CD1c-positive myeloid dendritic cell (primary cell): ENCODE measurements at regions not wholly inside any gene's neighbourhood (a gene's known extent, or its start where the extent isn't known, plus 50 kb on each side); places are given as distances from the start of the nearest gene placed in this dataset.

Experiments used
- DNase-seq: peaks from one replicate; pipeline ENCODE4 v3.0.0-alpha.2; 2016; ENCODE audit errors: extremely low spot score

DNA sequence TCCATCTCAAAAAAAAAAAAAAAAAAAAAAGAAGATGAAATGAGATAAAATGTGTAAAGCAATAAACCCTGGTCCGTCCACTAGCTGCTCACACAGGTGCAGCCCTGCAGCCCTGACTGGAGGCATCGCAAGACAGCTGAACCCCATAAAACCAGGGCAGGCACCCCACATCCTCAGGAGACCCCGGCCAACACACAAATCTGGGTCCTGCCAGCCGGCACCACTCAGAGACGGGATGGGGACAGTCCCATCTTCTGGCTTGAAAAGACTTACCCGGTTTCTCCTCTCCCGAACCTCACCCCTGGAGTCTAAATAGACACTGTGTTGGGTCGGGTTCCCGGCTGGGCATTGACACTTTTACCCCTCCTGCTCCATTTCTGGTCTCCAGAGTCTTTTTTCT is 52.7 kb upstream of the TNRC6C start:
- DNase-seq = no peak

DNA sequence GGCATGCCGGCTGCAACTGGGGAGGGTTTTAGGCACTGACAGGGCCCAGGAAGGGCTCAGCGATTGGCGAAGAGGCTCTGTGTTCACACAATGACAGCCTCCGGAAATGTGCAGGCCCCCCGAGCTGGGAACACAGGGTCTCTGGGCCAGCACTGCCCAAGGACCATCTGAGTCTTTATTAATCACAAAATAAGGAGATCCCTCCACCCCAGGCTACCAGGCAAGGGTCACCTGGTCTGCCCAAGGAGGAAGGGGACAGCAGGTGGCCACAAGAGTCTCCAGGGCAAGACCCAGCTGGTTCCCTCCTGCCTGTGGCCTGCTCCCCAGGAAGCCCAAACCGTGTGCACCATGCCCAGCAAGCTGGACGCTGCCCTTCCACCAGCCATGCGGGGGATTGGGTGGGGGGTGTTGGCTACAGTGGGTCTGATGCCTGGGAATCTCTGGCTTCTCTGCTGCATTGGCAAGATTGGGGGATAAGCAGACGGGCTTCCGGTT is 52.1 kb upstream of the TNRC6C start:
- no peak for DNase-seq

DNA sequence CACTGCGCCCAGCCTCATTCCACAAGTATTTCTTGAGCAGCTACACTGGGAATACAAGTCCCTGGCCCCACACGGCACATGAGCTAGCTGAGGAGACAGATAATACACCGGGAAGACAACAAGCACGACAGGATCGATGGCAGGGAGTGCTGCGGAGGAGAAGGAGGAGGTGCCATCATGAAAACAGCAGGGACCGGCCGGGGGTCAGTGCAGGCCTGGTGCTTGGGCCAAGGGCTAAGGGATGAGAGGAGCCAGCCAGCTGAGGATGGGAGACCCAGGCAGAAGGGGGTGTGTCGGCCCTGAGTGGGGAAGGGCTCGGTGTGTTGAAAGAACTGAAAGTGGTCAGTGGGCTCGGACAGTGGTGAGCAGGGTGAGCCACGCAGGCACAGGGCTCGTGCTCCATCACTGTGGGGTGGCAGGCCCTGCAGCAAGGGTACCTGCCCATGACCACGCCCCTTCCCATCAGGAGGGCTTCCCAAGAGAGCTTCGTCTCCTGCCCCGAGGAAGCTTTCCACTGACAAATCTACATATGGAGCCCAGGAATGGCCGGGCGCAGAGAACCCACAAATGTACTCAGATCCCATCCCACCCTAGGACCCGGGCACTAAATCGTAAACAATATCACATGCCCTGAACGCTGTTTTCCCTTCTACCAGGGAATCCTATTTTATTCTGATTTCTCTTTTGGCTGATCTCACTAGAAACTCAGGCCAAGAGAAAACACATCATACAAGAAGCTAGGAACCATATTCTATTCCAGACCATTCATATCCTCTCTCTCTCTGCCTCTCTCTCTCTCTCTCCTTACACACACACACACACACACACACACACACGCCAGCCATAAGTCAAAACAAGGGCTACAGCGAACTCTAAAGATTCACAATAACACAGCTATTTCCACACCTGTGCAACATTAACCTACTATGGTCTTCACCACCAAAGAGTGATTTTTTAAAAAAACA is 50.7 kb upstream of the TNRC6C start:
- DNase-seq = no peak

DNA sequence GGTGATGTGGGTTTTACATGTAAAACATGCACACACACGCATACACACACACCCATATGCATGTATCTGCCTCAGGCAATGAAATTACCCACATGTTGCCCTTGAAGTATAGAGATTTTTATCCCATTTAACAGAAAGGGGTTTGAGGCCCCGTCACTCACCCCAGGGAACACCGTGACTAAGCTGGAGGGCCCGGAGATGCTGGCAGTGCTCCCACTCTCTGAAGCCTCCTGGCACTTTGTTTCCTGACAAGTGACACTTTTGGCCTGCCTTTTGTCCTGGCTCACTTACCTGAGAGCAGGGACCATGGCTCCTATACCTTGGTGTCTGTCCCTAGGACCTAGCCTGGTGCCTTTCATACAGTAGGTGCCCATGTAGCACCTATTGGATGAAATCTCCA is 50.0 kb upstream of the TNRC6C start:
- no peak for DNase-seq
